Lung microvascular endothelial cell (primary cell): ENCODE measurements at regions not wholly inside any gene's neighbourhood (a gene's known extent, or its start where the extent isn't known, plus 50 kb on each side); places are given as distances from the start of the nearest gene placed in this dataset.
A peak's percentile ranks its signal among the peaks of the same experiment; 100 is the strongest.

ENCODE experiments used
- DNase-seq, 2 donors: peaks; one replicate each; pipeline versions ENCODE4 v3.0.0 to v3.0.0-alpha.2; 2010; ENCODE audit warnings: low read depth in 2 of 2

- no peak for DNase-seq
Measured at GRCh38 chr12:20289520-20289919, 78.8 kb upstream of the PDE3A start.

DNA sequence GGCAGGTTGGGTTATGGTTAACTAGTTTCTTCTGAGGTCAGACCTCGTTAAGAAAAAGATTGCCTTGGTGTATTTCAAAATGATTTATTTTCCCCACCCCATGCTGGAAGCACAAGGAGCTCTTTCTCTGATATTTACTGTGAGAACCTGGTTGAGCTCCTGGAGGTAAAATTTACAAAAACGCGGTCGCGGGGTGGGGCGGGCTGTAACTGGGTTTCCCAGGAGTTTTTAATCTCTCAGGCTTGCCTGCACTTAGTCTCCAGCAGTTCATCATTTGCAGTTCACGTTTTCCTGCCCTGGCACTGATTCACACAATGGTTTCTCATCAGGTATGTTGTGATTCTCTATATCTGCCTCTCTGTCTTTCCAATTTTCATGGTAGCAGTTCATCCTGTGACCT is 67.9 kb upstream of the PDE3A start:
- no peak for DNase-seq

DNA sequence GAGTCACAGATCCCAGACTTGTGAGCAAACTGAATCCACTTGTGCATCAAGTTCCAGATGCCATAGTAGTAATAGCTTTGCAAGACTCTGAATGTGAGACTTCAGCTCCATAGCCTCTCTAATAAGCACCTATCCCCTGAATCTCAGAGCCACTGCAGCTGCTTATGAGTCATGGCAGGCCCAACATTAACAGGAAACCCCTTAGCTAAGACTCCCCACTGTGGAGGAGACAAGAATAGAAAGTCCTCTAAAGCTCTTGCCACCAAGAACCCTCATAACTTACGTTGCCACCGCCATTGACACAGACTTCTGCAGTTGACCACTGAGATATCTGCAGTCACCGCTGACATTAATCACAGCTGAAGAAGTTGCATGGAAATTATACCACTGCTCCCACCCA is 62.9 kb upstream of the PDE3A start:
- peak in 1 of 2 donors; percentile 63 for DNase-seq

DNA sequence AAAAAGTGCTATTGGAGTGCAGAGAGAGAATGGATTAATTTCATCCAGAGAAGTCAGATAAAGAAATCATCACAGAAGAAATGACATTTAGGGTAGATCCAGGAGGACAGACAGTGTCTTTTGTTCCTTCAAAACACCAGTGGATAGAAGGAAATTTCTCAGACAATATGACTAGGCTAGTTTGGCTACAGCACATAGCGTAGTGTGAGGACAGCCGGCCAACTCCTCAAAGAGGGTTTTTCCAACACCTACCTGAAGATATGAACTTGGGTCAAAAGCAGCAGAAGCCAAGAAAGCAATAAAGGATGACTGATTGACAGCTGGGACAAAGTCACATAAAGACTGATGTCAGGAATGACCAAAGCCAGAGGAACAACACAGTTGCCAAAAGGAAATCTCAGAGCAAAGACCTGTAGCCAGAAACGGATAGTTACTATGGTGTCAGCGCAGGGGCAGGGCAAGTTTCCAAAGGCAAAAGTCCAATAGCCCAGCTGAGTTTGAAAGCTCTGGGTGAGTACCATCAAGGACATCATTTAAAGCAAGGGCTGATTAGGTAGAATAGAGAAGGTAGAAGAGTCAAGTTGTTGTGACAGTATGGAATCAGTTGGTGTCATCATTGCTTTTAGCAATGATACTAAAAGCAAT is 58.7 kb upstream of the PDE3A start:
- no peak for DNase-seq

DNA sequence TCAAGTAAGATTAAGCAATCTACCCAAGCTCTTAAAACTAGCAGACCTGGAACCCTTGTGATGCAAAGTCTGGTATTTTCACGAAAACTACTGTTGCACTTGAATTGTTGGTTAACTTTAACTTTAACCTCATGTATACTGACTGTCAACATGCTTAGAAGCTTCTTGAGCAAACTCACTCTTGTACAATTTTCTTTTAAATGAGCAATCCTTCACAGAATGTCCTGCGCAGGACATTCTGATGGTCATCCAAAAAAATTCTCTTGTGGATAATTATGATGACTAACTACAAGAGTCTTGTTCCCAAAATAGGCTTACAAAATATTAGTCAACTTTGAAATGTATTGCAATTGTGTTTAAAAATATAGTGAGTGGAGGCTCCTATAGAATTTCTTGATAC is 54.0 kb upstream of the PDE3A start:
- DNase-seq, result no peak

- no peak for DNase-seq
Measured at GRCh38 chr12:20317554-20317953, 50.8 kb upstream of the PDE3A start.
